CD4-positive, CD25-positive, alpha-beta regulatory T cell (primary cell): ENCODE measurements at regions not wholly inside any gene's neighbourhood (a gene's known extent, or its start where the extent isn't known, plus 50 kb on each side); places are given as distances from the start of the nearest gene placed in this dataset.

Source experiments
- ATAC-seq, 2 donors: fragments of 150-1000 bp; cut with Tn5 transposase; one replicate each; pipeline ENCODE4 v1.10.0; 2021; ENCODE audit warnings: low read depth in 2 of 2, moderate number of reproducible peaks in 2 of 2, moderate library complexity in 1 of 2
- DNase-seq, 3 donors: peaks; one replicate each; pipeline versions ENCODE4 v3.0.0 to v3.0.0-alpha.2; 2012 to 2022; ENCODE audit warnings: mixed read lengths in 1 of 3
- H3K27ac ChIP-seq: one replicate; pipeline ENCODE4 v1.7.0; 2013; ENCODE audit warnings: mild to moderate bottlenecking, low read length; ENCODE audit not compliant: insufficient read depth, poor library complexity, severe bottlenecking
- H3K27me3 ChIP-seq: one replicate; pipeline ENCODE4 v1.7.0; 2013; ENCODE audit warnings: low read length; ENCODE audit not compliant: control insufficient read depth, insufficient read depth
- H3K36me3 ChIP-seq: one replicate; pipeline ENCODE4 v1.7.0; 2013; ENCODE audit warnings: mild to moderate bottlenecking, low read length, moderate library complexity; ENCODE audit not compliant: control insufficient read depth, insufficient read depth
- H3K4me1 ChIP-seq: 2 replicates; pipeline ENCODE4 v1.7.0; 2013; ENCODE audit warnings: mild to moderate bottlenecking, low read length; ENCODE audit not compliant: insufficient read depth, control insufficient read depth, poor library complexity, severe bottlenecking
- H3K4me3 ChIP-seq: one replicate; pipeline ENCODE4 v1.7.0; 2013; ENCODE audit warnings: low read depth, mild to moderate bottlenecking, low read length, moderate library complexity
- H3K9me3 ChIP-seq, 2 experiments: 1 replicate in 1 of 2; 2 replicates in 1 of 2; pipeline ENCODE4 v1.7.0; 2013; ENCODE audit warnings: low read length in 2 of 2, mild to moderate bottlenecking in 1 of 2, moderate library complexity in 1 of 2; ENCODE audit not compliant: control insufficient read depth in 2 of 2
- H3K27ac Mint-ChIP-seq, 3 donors: one replicate each; pipeline ENCODE4 v1.8.0; 2020 to 2022; ENCODE audit warnings: mild to moderate bottlenecking in 3 of 3, mixed read lengths in 3 of 3, moderate library complexity in 2 of 3
- H3K27me3 Mint-ChIP-seq: one replicate; pipeline ENCODE4 v1.8.0; 2022; ENCODE audit warnings: mild to moderate bottlenecking, mixed read lengths
- H3K36me3 Mint-ChIP-seq: one replicate; pipeline ENCODE4 v1.8.0; 2020; ENCODE audit warnings: mixed read lengths
- H3K4me1 Mint-ChIP-seq, 4 donors: one replicate each; pipeline ENCODE4 v1.8.0; 2020 to 2022; ENCODE audit warnings: mixed read lengths in 4 of 4, mild to moderate bottlenecking in 1 of 4
- H3K4me3 Mint-ChIP-seq, 4 donors: one replicate each; pipeline ENCODE4 v1.8.0; 2020 to 2022; ENCODE audit warnings: mild to moderate bottlenecking in 4 of 4, mixed read lengths in 4 of 4, moderate library complexity in 3 of 4
- H3K9me3 Mint-ChIP-seq, 7 donors: one replicate each; pipeline ENCODE4 v1.8.0; 2020 to 2022; ENCODE audit warnings: mixed read lengths in 7 of 7, mild to moderate bottlenecking in 3 of 7, moderate library complexity in 2 of 7

DNA sequence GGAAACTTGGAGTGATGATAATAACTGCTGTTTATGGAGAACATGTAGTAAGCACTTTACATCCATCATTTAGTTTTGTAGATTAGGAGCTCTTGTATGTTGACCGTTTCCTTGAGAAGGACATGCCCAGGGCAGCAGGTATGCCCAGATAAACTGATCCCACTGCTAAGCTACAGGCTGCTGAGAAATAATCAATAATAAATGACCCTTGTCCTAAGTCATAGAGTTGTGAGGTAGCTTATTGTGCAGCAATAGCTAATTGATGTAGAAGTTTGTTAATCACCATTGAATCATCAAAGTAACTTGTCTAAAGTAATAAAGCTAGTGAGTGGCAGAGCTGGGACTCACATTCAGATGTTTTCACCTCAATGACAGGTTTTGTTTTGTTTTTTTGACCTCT, 287.2 kb upstream of the CYRIA start:
- H3K4me3 Mint-ChIP-seq = no peak overlapping the region
- H3K27ac ChIP-seq = no peak overlapping the region
- H3K4me1 ChIP-seq = no peaks in the 10 kb centered on the region
- H3K27me3 Mint-ChIP-seq = no peaks in the 10 kb centered on the region
- H3K27me3 ChIP-seq = no peaks in the 10 kb centered on the region
- H3K9me3 Mint-ChIP-seq = peaks cover 0 to 15% (median 5%) of the 10 kb centered on the region in 7 donors
- DNase-seq (no peak), ATAC-seq (no peak)
- H3K4me3 ChIP-seq = no peak overlapping the region
- no peaks in the 10 kb centered on the region for H3K36me3 ChIP-seq
- H3K27ac Mint-ChIP-seq = no peak overlapping the region
- no peaks in the 10 kb centered on the region for H3K9me3 ChIP-seq
- H3K4me1 Mint-ChIP-seq = no peaks in the 10 kb centered on the region
- no peaks in the 10 kb centered on the region for H3K36me3 Mint-ChIP-seq

DNA sequence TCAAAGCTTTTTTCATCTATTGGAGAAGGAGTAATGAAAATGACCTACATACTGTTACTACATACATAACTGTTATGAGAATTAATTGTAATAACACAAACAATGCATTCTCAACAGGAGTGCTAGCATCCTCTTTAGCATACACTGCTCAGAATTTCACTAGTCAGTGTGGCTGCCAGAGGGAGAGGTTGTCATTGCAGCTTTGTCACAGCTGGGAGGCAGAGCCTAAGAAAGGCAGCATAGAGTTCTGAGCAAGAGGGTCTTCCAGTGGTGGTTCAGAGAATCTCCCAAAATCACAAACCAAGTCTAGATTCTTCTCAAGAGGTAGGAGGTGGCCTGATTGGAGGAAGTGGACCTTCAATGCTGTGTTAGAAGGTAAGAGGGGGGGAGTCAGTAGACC, 286.7 kb upstream of the CYRIA start:
- no peaks in the 10 kb centered on the region for H3K9me3 ChIP-seq
- no peaks in the 10 kb centered on the region for H3K36me3 ChIP-seq
- H3K4me3 Mint-ChIP-seq = no peak overlapping the region
- no peak overlapping the region for H3K27ac Mint-ChIP-seq
- no peaks in the 10 kb centered on the region for H3K27me3 Mint-ChIP-seq
- peaks cover 0 to 15% (median 6%) of the 10 kb centered on the region in 7 donors for H3K9me3 Mint-ChIP-seq
- no peak for DNase-seq
- no peaks in the 10 kb centered on the region for H3K27me3 ChIP-seq
- no peaks in the 10 kb centered on the region for H3K4me1 ChIP-seq
- no peaks in the 10 kb centered on the region for H3K36me3 Mint-ChIP-seq
- H3K4me1 Mint-ChIP-seq = no peaks in the 10 kb centered on the region
- no peak overlapping the region for H3K27ac ChIP-seq
- no peak for ATAC-seq
- no peak overlapping the region for H3K4me3 ChIP-seq

- Mint-ChIP-seq H3K4me1 (no peaks in the 10 kb centered on the region), H3K9me3 (peaks cover 0 to 10% (median 7%) of the 10 kb centered on the region in 7 donors)
These were observed 284.8 kb upstream of the CYRIA start for GRCh38 chr2:16950436-16950835.

DNA sequence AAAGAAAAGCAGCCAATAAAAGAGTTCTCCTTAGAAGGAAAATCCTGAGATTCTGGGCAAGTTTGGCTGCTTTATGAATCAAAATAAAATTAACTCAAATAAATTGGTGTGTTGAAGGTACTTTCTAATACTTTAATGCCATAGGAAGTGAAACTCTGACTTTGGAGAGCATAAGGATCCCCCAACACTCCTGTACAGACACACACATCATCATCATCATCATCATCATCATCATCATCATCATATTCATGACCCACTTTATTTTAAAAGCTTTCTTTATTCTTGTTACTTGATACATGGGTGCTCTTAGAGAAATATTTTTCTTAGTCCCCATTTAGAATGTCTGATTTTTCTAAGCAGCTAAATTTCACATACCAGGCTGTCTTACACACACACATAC, 283.1 kb upstream of the CYRIA start:
- no peak overlapping the region for H3K4me3 Mint-ChIP-seq
- Histone ChIP-seq H3K4me1 (no peaks in the 10 kb centered on the region), H3K27ac (no peak overlapping the region), H3K36me3 (no peaks in the 10 kb centered on the region), H3K9me3 (no peaks in the 10 kb centered on the region), H3K4me3 (no peak overlapping the region), H3K27me3 (no peaks in the 10 kb centered on the region)
- no peak for DNase-seq
- H3K36me3 Mint-ChIP-seq = no peaks in the 10 kb centered on the region
- no peak for ATAC-seq
- no peaks in the 10 kb centered on the region for H3K27me3 Mint-ChIP-seq
- H3K9me3 Mint-ChIP-seq = peaks cover 0 to 10% (median 6%) of the 10 kb centered on the region in 7 donors
- no peaks in the 10 kb centered on the region for H3K4me1 Mint-ChIP-seq
- H3K27ac Mint-ChIP-seq = no peak overlapping the region

More at GRCh38 chr2:16950436-16950835, 284.8 kb upstream of the CYRIA start:
- Histone ChIP-seq H3K27me3 (no peaks in the 10 kb centered on the region), H3K36me3 (no peaks in the 10 kb centered on the region), H3K4me1 (no peaks in the 10 kb centered on the region), H3K9me3 (no peaks in the 10 kb centered on the region), H3K27ac (no peak overlapping the region), H3K4me3 (no peak overlapping the region)
- Mint-ChIP-seq H3K4me3 (no peak overlapping the region), H3K27ac (no peak overlapping the region), H3K36me3 (no peaks in the 10 kb centered on the region), H3K27me3 (no peaks in the 10 kb centered on the region)
- no peak for DNase-seq
- no peak for ATAC-seq

- H3K4me1 Mint-ChIP-seq = no peaks in the 10 kb centered on the region
- H3K27ac Mint-ChIP-seq = no peak overlapping the region
- H3K36me3 Mint-ChIP-seq = no peaks in the 10 kb centered on the region
- Histone ChIP-seq H3K4me3 (no peak overlapping the region), H3K4me1 (no peaks in the 10 kb centered on the region), H3K36me3 (no peaks in the 10 kb centered on the region), H3K9me3 (no peaks in the 10 kb centered on the region), H3K27ac (no peak overlapping the region), H3K27me3 (no peaks in the 10 kb centered on the region)
- H3K27me3 Mint-ChIP-seq = no peaks in the 10 kb centered on the region
- DNase-seq (no peak), ATAC-seq (no peak)
- H3K4me3 Mint-ChIP-seq = no peak overlapping the region
- peaks cover 0 to 10% (median 6%) of the 10 kb centered on the region in 7 donors for H3K9me3 Mint-ChIP-seq
These were observed 282.4 kb upstream of the CYRIA start for GRCh38 chr2:16948053-16948452.

- DNase-seq (no peak), ATAC-seq (no peak)
- Histone ChIP-seq H3K4me3 (no peak overlapping the region), H3K9me3 (no peaks in the 10 kb centered on the region), H3K4me1 (no peaks in the 10 kb centered on the region), H3K36me3 (no peaks in the 10 kb centered on the region), H3K27me3 (no peaks in the 10 kb centered on the region), H3K27ac (no peak overlapping the region)
- no peak overlapping the region for H3K27ac Mint-ChIP-seq
- no peak overlapping the region for H3K4me3 Mint-ChIP-seq
- H3K36me3 Mint-ChIP-seq = no peaks in the 10 kb centered on the region
- peaks cover 0 to 7% (median 4%) of the 10 kb centered on the region in 7 donors for H3K9me3 Mint-ChIP-seq
- no peaks in the 10 kb centered on the region for H3K27me3 Mint-ChIP-seq
- no peaks in the 10 kb centered on the region for H3K4me1 Mint-ChIP-seq
These were observed 277.8 kb upstream of the CYRIA start for GRCh38 chr2:16943279-16943958.

- H3K4me3 Mint-ChIP-seq = no peak overlapping the region
- H3K27ac Mint-ChIP-seq = no peak overlapping the region
- no peaks in the 10 kb centered on the region for H3K4me1 ChIP-seq
- no peak overlapping the region for H3K27ac ChIP-seq
- H3K36me3 ChIP-seq = no peaks in the 10 kb centered on the region
- no peaks in the 10 kb centered on the region for H3K9me3 ChIP-seq
- no peaks in the 10 kb centered on the region for H3K36me3 Mint-ChIP-seq
- ATAC-seq (no peak), DNase-seq (no peak)
- no peaks in the 10 kb centered on the region for H3K27me3 Mint-ChIP-seq
- H3K4me1 Mint-ChIP-seq = no peaks in the 10 kb centered on the region
- no peaks in the 10 kb centered on the region for H3K27me3 ChIP-seq
- H3K4me3 ChIP-seq = no peak overlapping the region
- peaks cover 0 to 11% (median 2%) of the 10 kb centered on the region in 7 donors for H3K9me3 Mint-ChIP-seq
These were observed 274.6 kb upstream of the CYRIA start for GRCh38 chr2:16940214-16940613.

GRCh38 chr2:16939771-16940170, 274.1 kb upstream of the CYRIA start:
- ATAC-seq = no peak
- no peak for DNase-seq
- H3K4me1 ChIP-seq = no peaks in the 10 kb centered on the region
- no peak overlapping the region for H3K4me3 ChIP-seq
- Mint-ChIP-seq H3K4me3 (no peak overlapping the region), H3K36me3 (no peaks in the 10 kb centered on the region), H3K4me1 (no peaks in the 10 kb centered on the region), H3K27ac (no peak overlapping the region), H3K27me3 (no peaks in the 10 kb centered on the region), H3K9me3 (peaks cover 0 to 11% (median 2%) of the 10 kb centered on the region in 7 donors)
- H3K9me3 ChIP-seq = no peaks in the 10 kb centered on the region
- H3K27me3 ChIP-seq = no peaks in the 10 kb centered on the region
- H3K36me3 ChIP-seq = no peaks in the 10 kb centered on the region
- no peak overlapping the region for H3K27ac ChIP-seq
